ENCODE measurements at regions not wholly inside any gene's neighbourhood (a gene's known extent, or its start where the extent isn't known, plus 50 kb on each side); places are given as distances from the start of the nearest gene placed in this dataset.

DNA sequence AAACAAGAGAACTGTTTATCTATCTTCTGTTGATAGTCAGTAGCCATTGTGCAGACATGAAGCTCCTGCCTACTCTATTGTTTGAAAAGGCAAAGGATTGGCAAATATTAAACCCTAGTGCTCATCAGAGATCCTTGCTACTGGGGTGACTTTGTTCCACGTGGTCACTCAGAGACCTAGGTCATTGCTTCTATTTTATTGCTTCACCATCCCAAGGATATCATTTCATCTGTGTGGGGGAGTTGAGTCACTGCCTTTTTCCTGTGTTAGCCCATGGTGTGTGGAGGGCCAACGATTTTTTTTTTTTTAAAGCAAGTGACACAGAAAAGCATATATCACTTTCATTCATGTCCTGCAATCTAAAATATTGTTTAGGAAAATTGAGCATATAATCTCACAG is 254.1 kb upstream of the RXFP2 start:
- no peak for DNase-seq
- Mint-ChIP-seq H3K27ac (ENCODE audit: unreplicated experiment) (no peak overlapping the region), H3K36me3 (ENCODE audit: unreplicated experiment) (peaks cover 2% of the 10 kb centered on the region)

DNA sequence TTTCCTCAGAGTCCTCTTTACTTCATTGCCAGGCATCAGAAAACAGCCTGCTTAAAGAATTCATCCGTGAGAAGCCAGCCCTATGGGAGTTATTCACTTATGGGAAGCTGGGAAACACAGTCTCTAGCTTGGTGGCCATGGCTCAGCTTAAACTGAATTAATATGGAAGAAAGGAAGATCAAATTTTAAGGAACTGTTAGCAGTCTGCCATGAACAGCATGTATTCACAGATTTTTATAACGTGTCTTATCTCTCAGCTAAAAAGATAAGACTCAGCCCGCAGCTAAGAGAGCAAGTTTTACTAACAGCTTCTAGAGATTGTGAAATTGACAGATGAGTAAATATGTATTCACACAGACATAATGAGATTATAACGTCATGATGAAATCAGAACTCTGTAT is 253.7 kb upstream of the RXFP2 start:
- Mint-ChIP-seq H3K4me3 (ENCODE audit: unreplicated experiment) (no peak overlapping the region), H3K27me3 (ENCODE audit: unreplicated experiment) (peaks cover 2% of the 10 kb centered on the region), H3K27ac (ENCODE audit: unreplicated experiment) (no peak overlapping the region), H3K36me3 (ENCODE audit: unreplicated experiment) (no peaks in the 10 kb centered on the region), H3K9me3 (ENCODE audit: unreplicated experiment) (no peaks in the 10 kb centered on the region), H3K4me1 (ENCODE audit: low read depth, unreplicated experiment) (peaks cover 5% of the 10 kb centered on the region)
- TF ChIP-seq, protein P1, sequence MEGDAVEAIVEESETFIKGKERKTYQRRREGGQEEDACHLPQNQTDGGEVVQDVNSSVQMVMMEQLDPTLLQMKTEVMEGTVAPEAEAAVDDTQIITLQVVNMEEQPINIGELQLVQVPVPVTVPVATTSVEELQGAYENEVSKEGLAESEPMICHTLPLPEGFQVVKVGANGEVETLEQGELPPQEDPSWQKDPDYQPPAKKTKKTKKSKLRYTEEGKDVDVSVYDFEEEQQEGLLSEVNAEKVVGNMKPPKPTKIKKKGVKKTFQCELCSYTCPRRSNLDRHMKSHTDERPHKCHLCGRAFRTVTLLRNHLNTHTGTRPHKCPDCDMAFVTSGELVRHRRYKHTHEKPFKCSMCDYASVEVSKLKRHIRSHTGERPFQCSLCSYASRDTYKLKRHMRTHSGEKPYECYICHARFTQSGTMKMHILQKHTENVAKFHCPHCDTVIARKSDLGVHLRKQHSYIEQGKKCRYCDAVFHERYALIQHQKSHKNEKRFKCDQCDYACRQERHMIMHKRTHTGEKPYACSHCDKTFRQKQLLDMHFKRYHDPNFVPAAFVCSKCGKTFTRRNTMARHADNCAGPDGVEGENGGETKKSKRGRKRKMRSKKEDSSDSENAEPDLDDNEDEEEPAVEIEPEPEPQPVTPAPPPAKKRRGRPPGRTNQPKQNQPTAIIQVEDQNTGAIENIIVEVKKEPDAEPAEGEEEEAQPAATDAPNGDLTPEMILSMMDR (IDR thresholded peaks at IDR 0.05; ENCODE audit: partially characterized antibody, unreplicated experiment) = no peak
- no peak for DNase-seq

More for the DNA sequence above, 254.1 kb upstream of the RXFP2 start:
- TF ChIP-seq, protein P1 (IDR thresholded peaks at IDR 0.05; ENCODE audit: partially characterized antibody, unreplicated experiment) = no peak
- H3K27me3 Mint-ChIP-seq (ENCODE audit: unreplicated experiment) = peaks cover 2% of the 10 kb centered on the region
- no peak overlapping the region for H3K4me3 Mint-ChIP-seq (ENCODE audit: unreplicated experiment)
- peaks cover 5% of the 10 kb centered on the region for H3K4me1 Mint-ChIP-seq (ENCODE audit: low read depth, unreplicated experiment)
- no peaks in the 10 kb centered on the region for H3K9me3 Mint-ChIP-seq (ENCODE audit: unreplicated experiment)

DNA sequence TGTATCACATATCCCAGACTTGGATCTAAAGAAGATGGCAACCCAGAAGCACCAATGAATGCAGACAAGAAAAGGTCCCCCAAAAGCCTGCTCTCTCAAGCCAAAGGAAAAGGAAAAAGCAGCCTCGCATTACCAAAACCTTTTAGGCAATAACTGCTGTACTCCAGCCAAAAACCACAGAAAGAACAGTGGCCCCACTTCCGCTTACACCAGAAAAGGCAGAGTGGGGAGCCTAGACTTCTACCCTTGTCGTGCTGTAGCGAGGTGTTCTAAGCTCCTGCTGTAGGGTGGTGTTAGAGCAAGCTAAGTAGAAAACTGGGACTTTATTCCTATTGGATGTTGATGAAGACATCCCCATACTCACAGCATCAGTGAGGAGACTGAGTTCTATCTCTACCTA is 244.0 kb upstream of the RXFP2 start:
- no peaks in the 10 kb centered on the region for H3K27me3 Mint-ChIP-seq (ENCODE audit: unreplicated experiment)
- H3K4me3 Mint-ChIP-seq (ENCODE audit: unreplicated experiment) = no peak overlapping the region
- H3K27ac Mint-ChIP-seq (ENCODE audit: unreplicated experiment) = no peak overlapping the region
- no peaks in the 10 kb centered on the region for H3K4me1 Mint-ChIP-seq (ENCODE audit: low read depth, unreplicated experiment)
- no peak for DNase-seq
- H3K36me3 Mint-ChIP-seq (ENCODE audit: unreplicated experiment) = peaks cover 16% of the 10 kb centered on the region
- TF ChIP-seq, protein P1 (IDR thresholded peaks at IDR 0.05; ENCODE audit: partially characterized antibody, unreplicated experiment) = no peak
- peaks cover 5% of the 10 kb centered on the region for H3K9me3 Mint-ChIP-seq (ENCODE audit: unreplicated experiment)

DNA sequence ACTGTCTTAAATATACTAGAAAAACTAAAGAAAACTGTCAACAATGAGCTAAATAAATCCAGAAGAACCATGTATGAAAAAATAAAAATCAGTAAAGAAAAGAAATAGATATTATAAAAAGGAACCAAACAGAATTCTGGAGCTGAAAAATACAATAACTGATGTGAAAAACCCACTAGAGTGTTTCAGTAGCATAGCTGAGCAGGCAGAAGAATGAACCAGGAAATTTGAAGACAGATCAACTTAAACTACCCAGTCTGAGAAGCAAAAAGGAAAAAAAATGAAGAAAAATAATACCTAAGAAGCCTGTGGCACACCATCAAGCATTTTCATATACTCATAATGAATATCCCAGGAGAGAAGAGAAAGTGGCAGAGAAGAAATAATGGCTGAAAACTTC is 240.1 kb upstream of the RXFP2 start:
- H3K9me3 Mint-ChIP-seq (ENCODE audit: unreplicated experiment) = peaks cover 5% of the 10 kb centered on the region
- TF ChIP-seq, protein P1 (IDR thresholded peaks at IDR 0.05; ENCODE audit: partially characterized antibody, unreplicated experiment) = no peak
- H3K4me3 Mint-ChIP-seq (ENCODE audit: unreplicated experiment) = no peak overlapping the region
- no peak for DNase-seq
- H3K36me3 Mint-ChIP-seq (ENCODE audit: unreplicated experiment) = peaks cover 16% of the 10 kb centered on the region
- no peak overlapping the region for H3K27ac Mint-ChIP-seq (ENCODE audit: unreplicated experiment)
- no peaks in the 10 kb centered on the region for H3K4me1 Mint-ChIP-seq (ENCODE audit: low read depth, unreplicated experiment)
- no peaks in the 10 kb centered on the region for H3K27me3 Mint-ChIP-seq (ENCODE audit: unreplicated experiment)

DNA sequence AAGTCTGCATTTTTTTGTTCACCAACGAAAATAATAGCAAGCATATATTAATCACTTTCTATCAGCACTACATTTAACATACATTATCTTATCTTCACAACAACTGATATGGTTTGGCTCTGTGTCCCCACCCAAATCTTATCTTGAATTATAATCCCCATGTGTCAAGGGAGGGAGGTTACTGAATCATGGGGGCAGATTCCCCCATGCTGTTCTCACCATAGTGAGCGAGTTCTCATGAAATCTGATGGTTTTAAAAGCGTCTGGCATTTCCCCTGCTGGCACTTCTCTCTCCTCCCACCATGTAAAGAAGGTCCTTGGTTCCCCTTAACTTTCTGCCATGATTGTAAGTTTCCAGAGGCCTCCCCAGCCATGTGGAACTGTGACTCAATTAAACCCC is 235.7 kb upstream of the RXFP2 start:
- no peaks in the 10 kb centered on the region for H3K27me3 Mint-ChIP-seq (ENCODE audit: unreplicated experiment)
- H3K27ac Mint-ChIP-seq (ENCODE audit: unreplicated experiment) = no peak overlapping the region
- H3K36me3 Mint-ChIP-seq (ENCODE audit: unreplicated experiment) = peaks cover 12% of the 10 kb centered on the region
- TF ChIP-seq, protein P1 (IDR thresholded peaks at IDR 0.05; ENCODE audit: partially characterized antibody, unreplicated experiment) = no peak
- no peak overlapping the region for H3K4me3 Mint-ChIP-seq (ENCODE audit: unreplicated experiment)
- no peaks in the 10 kb centered on the region for H3K4me1 Mint-ChIP-seq (ENCODE audit: low read depth, unreplicated experiment)
- peaks cover 5% of the 10 kb centered on the region for H3K9me3 Mint-ChIP-seq (ENCODE audit: unreplicated experiment)
- DNase-seq = no peak
